A549 (cell line): ENCODE measurements at regions not wholly inside any gene's neighbourhood (a gene's known extent, or its start where the extent isn't known, plus 50 kb on each side); places are given as distances from the start of the nearest gene placed in this dataset.

Source experiments
- ATAC-seq, 2 experiments: fragments of 200-7000 bp in 1 of 2; fragments of >200 bp in 1 of 2; cut with Nextera tagmentation in 1 of 2; cut with Tn5 transposase in 1 of 2; 3 replicates each; pipeline versions ENCODE4 v1.8.0 to v1.9.1; 2018 to 2020; ENCODE audit warnings: mild to moderate bottlenecking in 1 of 2, moderate library complexity in 1 of 2
- CTCF ChIA-PET: fragments of 300-600 bp; sonication (Branson Sonifier 250); formaldehyde crosslinking; extraction: SDS; loops from one replicate; lab custom pipeline; 2021; ENCODE audit warnings: antibody characterized with exemption, inconsistent platforms; lab: Yijun Ruan, JAX
- POLR2A ChIA-PET: fragments of 350-600 bp; formaldehyde crosslinking; extraction: SDS; loops from one replicate; lab custom pipeline; 2021; ENCODE audit warnings: antibody characterized with exemption, inconsistent platforms; lab: Yijun Ruan, JAX
- DNase-seq, 2 experiments: peaks; one replicate each; pipeline versions ENCODE4 v3.0.0 to v3.0.0-alpha.2; 2011 to 2016; ENCODE audit warnings: low read depth in 1 of 2, low spot score in 1 of 2
- FAIRE-seq: peaks from 2 replicates; lab custom pipeline; 2011; peaks lifted over from hg19 to GRCh38; lab: Jason Lieb, UNC
- H3K27ac ChIP-seq, 2 experiments: fragments of >200 bp; sonication (Bioruptor Twin); formaldehyde crosslinking; 3 replicates each; pipeline ENCODE4 v1.5.1; 2016 to 2017
- H3K4me1 ChIP-seq: fragments of >200 bp; sonication (Bioruptor Twin); formaldehyde crosslinking; 3 replicates; pipeline ENCODE4 v1.6.1; 2016
- H3K4me2 ChIP-seq: fragments of >200 bp; sonication (Bioruptor Twin); formaldehyde crosslinking; 3 replicates; pipeline ENCODE4 v1.6.1; 2016
- H3K4me3 ChIP-seq: fragments of >200 bp; sonication (Bioruptor Twin); formaldehyde crosslinking; 3 replicates; pipeline ENCODE4 v1.5.1; 2016
- H3K9me3 ChIP-seq: fragments of >200 bp; sonication (Bioruptor Twin); formaldehyde crosslinking; 3 replicates; pipeline ENCODE4 v1.6.1; 2016
- CEBPB ChIP-seq, 2 experiments: fragments of >200 bp in 1 of 2; sonication (Bioruptor Twin) in 1 of 2; formaldehyde crosslinking in 1 of 2; IDR thresholded peaks; 2 replicates each; pipeline ENCODE4 v1.6.1; 2012 to 2016
- CHD2 ChIP-seq: fragments of 150-350 bp; IDR thresholded peaks from 2 replicates; pipeline ENCODE4 v1.6.1; 2014; ENCODE audit warnings: low read length; ENCODE audit not compliant: partially characterized antibody
- CHD4 ChIP-seq: fragments of 200-600 bp; sonication (generic); IDR thresholded peaks from 2 replicates; pipeline ENCODE4 v1.6.1; 2016; ENCODE audit warnings: antibody characterized with exemption, mild to moderate bottlenecking, borderline replicate concordance
- CTCF ChIP-seq: fragments of >200 bp; sonication (Bioruptor Twin); formaldehyde crosslinking; IDR thresholded peaks from 3 replicates; pipeline ENCODE4 v1.5.1; 2016
- ELK1 ChIP-seq: fragments of 150-350 bp; IDR thresholded peaks from 2 replicates; pipeline ENCODE4 v1.6.1; 2014; ENCODE audit warnings: low read depth, mild to moderate bottlenecking, low read length
- EP300 ChIP-seq, 2 experiments: fragments of >200 bp; sonication (Bioruptor Twin); formaldehyde crosslinking; IDR thresholded peaks; 2 replicates in 1 of 2; 3 replicates in 1 of 2; pipeline ENCODE4 v1.6.1; 2016 to 2017
- ESRRA ChIP-seq: fragments of 150-350 bp; IDR thresholded peaks from 2 replicates; pipeline ENCODE4 v1.6.1; 2014; ENCODE audit warnings: mild to moderate bottlenecking, low read length, borderline replicate concordance
- FOXS1 ChIP-seq: fragments of 250-450 bp; sonication (Bioruptor Pico); IDR thresholded peaks from 2 replicates; pipeline ENCODE4 v1.5.0; 2020; ENCODE audit warnings: mild to moderate bottlenecking, moderate library complexity
- HDAC2 ChIP-seq: fragments of 200-600 bp; sonication (generic); IDR thresholded peaks from 2 replicates; pipeline ENCODE4 v1.6.1; 2016
- HMGXB4 ChIP-seq: fragments of 250-450 bp; sonication (Bioruptor Pico); IDR thresholded peaks from 2 replicates; pipeline ENCODE4 v1.5.0; 2021; ENCODE audit warnings: mild to moderate bottlenecking, moderate library complexity, borderline replicate concordance
- HOXB13 ChIP-seq: fragments of 250-450 bp; sonication (Bioruptor Pico); IDR thresholded peaks from 2 replicates; pipeline ENCODE4 v1.5.0; 2020; ENCODE audit warnings: low read depth, mild to moderate bottlenecking, moderate library complexity
- HOXB5 ChIP-seq: fragments of 250-450 bp; sonication (Bioruptor Pico); IDR thresholded peaks from 2 replicates; pipeline ENCODE4 v1.5.0; 2020; ENCODE audit warnings: mild to moderate bottlenecking, moderate library complexity
- JUN ChIP-seq, 2 experiments: fragments of >200 bp; sonication (Bioruptor Twin); formaldehyde crosslinking; IDR thresholded peaks; 2 replicates in 1 of 2; 3 replicates in 1 of 2; pipeline ENCODE4 v1.6.1; 2016 to 2017
- KDM1A ChIP-seq: fragments of 200-600 bp; sonication (generic); IDR thresholded peaks from 2 replicates; pipeline ENCODE4 v1.6.1; 2016; ENCODE audit warnings: low read depth, mild to moderate bottlenecking
- POLR2AphosphoS2 ChIP-seq: conservative IDR thresholded peaks from 2 replicates; pipeline ENCODE4 v1.6.1; 2012; ENCODE audit warnings: low read length, improper control_type of control experiment, inconsistent platforms
- RAD21 ChIP-seq, 2 experiments: fragments of >200 bp in 1 of 2; sonication (Bioruptor Twin) in 1 of 2; formaldehyde crosslinking in 1 of 2; IDR thresholded peaks in 1 of 2; conservative IDR thresholded peaks in 1 of 2; 2 replicates in 1 of 2; 3 replicates in 1 of 2; pipeline ENCODE4 v1.6.1; 2012 to 2018; ENCODE audit warnings: inconsistent platforms in 1 of 2
- RARB ChIP-seq: fragments of 250-450 bp; sonication (Bioruptor Pico); IDR thresholded peaks from 2 replicates; pipeline ENCODE4 v1.8.0; 2021; ENCODE audit warnings: mild to moderate bottlenecking, moderate library complexity
- REST ChIP-seq: fragments of 200-600 bp; sonication (generic); IDR thresholded peaks from 2 replicates; pipeline ENCODE4 v1.6.1; 2016; ENCODE audit warnings: antibody characterized with exemption, mild to moderate bottlenecking, moderate library complexity
- RFX5 ChIP-seq: fragments of 450-650 bp; IDR thresholded peaks from 2 replicates; pipeline ENCODE4 v1.7.1; 2014; ENCODE audit warnings: antibody characterized with exemption, mild to moderate bottlenecking, moderate library complexity
- RNF2 ChIP-seq: fragments of 200-600 bp; sonication (generic); IDR thresholded peaks from 2 replicates; pipeline ENCODE4 v1.6.1; 2016; ENCODE audit warnings: low read depth, mild to moderate bottlenecking, antibody characterized with exemption, moderate library complexity, borderline replicate concordance
- USF2 ChIP-seq: fragments of 450-650 bp; IDR thresholded peaks from 2 replicates; pipeline ENCODE4 v1.6.1; 2014; ENCODE audit warnings: antibody characterized with exemption
- ZC3H11A ChIP-seq: fragments of 450-650 bp; IDR thresholded peaks from 2 replicates; pipeline ENCODE4 v1.6.1; 2014; ENCODE audit warnings: antibody characterized with exemption, mild to moderate bottlenecking
- ZNF302 ChIP-seq: fragments of 250-450 bp; sonication (Bioruptor Pico); IDR thresholded peaks from 2 replicates; pipeline ENCODE4 v1.9.0; 2021; ENCODE audit warnings: inconsistent platforms, mild to moderate bottlenecking, moderate library complexity
- WGBS: methylation state at CpG from one replicate; pipeline ENCODE4 v1.1.6; 2017; ENCODE audit errors: missing lambda C conversion rate; 5-methylcytosine and 5-hydroxymethylcytosine counted together

GRCh38 chr10:61612450-61612849 lies 50.3 kb upstream of the CABCOCO1 start:
- TF ChIP-seq CTCF (no peak), KDM1A (no peak), RFX5 (no peak), FOXS1 (CRISPR knock-in tag) (no peak), RAD21 (conservative IDR thresholded peaks at IDR 0.05 in 1 of 2, IDR thresholded peaks at IDR 0.05 in 1 of 2) (no peak), CEBPB (IDR thresholded peaks at IDR 0.05) (no peak), CHD2 (no peak), ELK1 (no peak), HOXB5 (CRISPR knock-in tag) (no peak), HDAC2 (no peak), JUN (IDR thresholded peaks at IDR 0.05) (no peak), RNF2 (no peak), HMGXB4 (CRISPR knock-in tag) (no peak)
- 35% methylated on average over 3 of the region's 3 CpGs for WGBS
- H3K4me3 ChIP-seq = no peak overlapping the region
- ATAC-seq (no peak), DNase-seq (no peak), FAIRE-seq (no peak)
- CTCF ChIA-PET = no interaction called here
- no peak overlapping the region for H3K27ac ChIP-seq
- 0 out of 3 replicates have a peak, but pooled peaks cover 3% of the 10 kb centered on the region for H3K4me1 ChIP-seq
- POLR2A ChIA-PET = no interaction called here
- H3K4me2 ChIP-seq = no peak overlapping the region
- no peaks in the 10 kb centered on the region for H3K9me3 ChIP-seq

- TF ChIP-seq EP300 (IDR thresholded peaks at IDR 0.05) = no peak
- TF ChIP-seq ZC3H11A = no peak
- TF ChIP-seq ESRRA = no peak
- TF ChIP-seq HOXB13 = no peak
- TF ChIP-seq CHD4 = no peak
- TF ChIP-seq HDAC2 = no peak
- no peak for TF ChIP-seq POLR2AphosphoS2
- no peak for TF ChIP-seq REST
- TF ChIP-seq ZNF302 (CRISPR knock-in tag) = no peak
- TF ChIP-seq USF2 = no peak
- no peak for TF ChIP-seq RARB
- TF ChIP-seq RFX5 = no peak
- 0 out of 3 replicates have a peak, but pooled peaks cover 3% of the 10 kb centered on the region for H3K4me1 ChIP-seq
- no peak for DNase-seq
- H3K9me3 ChIP-seq = no peaks in the 10 kb centered on the region
- no peak for ATAC-seq
- no peak overlapping the region for H3K4me2 ChIP-seq
- POLR2A ChIA-PET = no interaction called here
- H3K27ac ChIP-seq = no peak overlapping the region
- CTCF ChIA-PET = no interaction called here
- no peak overlapping the region for H3K4me3 ChIP-seq
- WGBS = 23% methylated on average over 2 of the region's 2 CpGs
- no peak for FAIRE-seq
Measured at GRCh38 chr10:61612009-61612408, 50.7 kb upstream of the CABCOCO1 start.
